ENCODE measurements at regions not wholly inside any gene's neighbourhood (a gene's known extent, or its start where the extent isn't known, plus 50 kb on each side); places are given as distances from the start of the nearest gene placed in this dataset.

DNA sequence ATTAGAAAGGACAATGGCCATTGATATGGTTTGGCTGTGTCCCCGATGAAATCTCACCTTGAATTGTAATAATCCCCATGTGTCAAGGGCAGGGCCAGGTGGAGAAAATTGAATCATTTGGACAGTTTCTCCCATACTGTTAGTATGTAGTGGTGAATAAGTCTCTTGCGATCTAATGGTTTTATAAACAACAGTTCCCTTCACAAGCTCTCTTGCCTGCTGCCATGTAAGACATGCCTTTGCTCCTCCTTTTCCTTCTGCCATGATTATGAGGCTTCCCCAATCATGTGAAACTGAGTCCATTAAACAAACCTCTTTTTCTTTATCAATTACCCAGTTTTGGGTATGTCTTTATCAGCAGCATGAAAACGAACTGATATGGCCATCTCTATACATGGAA lies 302.7 kb downstream of the SFMBT2 start:
- TF ChIP-seq POLR2A (IDR thresholded peaks at IDR 0.05; ENCODE audit: extremely low read depth, insufficient read length) = no peak
- TF ChIP-seq, protein P1, sequence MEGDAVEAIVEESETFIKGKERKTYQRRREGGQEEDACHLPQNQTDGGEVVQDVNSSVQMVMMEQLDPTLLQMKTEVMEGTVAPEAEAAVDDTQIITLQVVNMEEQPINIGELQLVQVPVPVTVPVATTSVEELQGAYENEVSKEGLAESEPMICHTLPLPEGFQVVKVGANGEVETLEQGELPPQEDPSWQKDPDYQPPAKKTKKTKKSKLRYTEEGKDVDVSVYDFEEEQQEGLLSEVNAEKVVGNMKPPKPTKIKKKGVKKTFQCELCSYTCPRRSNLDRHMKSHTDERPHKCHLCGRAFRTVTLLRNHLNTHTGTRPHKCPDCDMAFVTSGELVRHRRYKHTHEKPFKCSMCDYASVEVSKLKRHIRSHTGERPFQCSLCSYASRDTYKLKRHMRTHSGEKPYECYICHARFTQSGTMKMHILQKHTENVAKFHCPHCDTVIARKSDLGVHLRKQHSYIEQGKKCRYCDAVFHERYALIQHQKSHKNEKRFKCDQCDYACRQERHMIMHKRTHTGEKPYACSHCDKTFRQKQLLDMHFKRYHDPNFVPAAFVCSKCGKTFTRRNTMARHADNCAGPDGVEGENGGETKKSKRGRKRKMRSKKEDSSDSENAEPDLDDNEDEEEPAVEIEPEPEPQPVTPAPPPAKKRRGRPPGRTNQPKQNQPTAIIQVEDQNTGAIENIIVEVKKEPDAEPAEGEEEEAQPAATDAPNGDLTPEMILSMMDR (IDR thresholded peaks at IDR 0.05; ENCODE audit: low read depth, low read length) = no peak

Data from NB4 (cell line).